ENCODE measurements at regions not wholly inside any gene's neighbourhood (a gene's known extent, or its start where the extent isn't known, plus 50 kb on each side); places are given as distances from the start of the nearest gene placed in this dataset.

DNA sequence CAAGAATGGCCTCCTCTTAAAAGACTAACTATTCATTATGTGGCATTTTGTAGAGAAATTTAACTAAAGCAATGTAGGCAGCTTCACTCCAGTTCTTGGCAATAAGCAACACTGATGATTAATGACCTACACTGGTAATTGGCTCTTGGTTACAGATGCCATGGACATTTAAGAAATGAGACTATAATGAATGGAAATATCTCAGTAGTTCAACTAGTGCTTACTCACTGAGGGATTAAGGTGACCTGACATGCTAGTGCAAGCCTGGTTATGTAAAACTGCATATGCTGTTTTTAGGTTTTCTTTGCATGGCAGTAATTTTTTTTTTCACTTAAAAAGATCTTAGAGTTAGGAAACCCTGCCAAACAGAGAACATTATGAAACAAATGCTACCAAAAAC, 152.7 kb upstream of the AADAT start:
- Mint-ChIP-seq H3K27me3 (peaks cover 6% of the 10 kb centered on the region), H3K36me3 (ENCODE audit: insufficient read depth) (no peaks in the 10 kb centered on the region), H3K4me1 (ENCODE audit: low read depth) (peaks cover 4% of the 10 kb centered on the region), H3K9me3 (ENCODE audit: low read depth) (no peaks in the 10 kb centered on the region), H3K27ac (no peak overlapping the region), H3K4me3 (ENCODE audit: low read depth) (no peak overlapping the region)
- TF ChIP-seq CTCF (IDR thresholded peaks at IDR 0.05; ENCODE audit: unreplicated experiment) = no peak
- no peak for DNase-seq (ENCODE audit: low spot score, unreplicated experiment)

GRCh38 chr4:170234800-170235199, 145.0 kb upstream of the AADAT start:
- peaks cover 14% of the 10 kb centered on the region for H3K4me1 Mint-ChIP-seq (ENCODE audit: low read depth)
- peaks cover 5% of the 10 kb centered on the region for H3K27me3 Mint-ChIP-seq
- DNase-seq (ENCODE audit: low spot score, unreplicated experiment) = no peak
- no peaks in the 10 kb centered on the region for H3K9me3 Mint-ChIP-seq (ENCODE audit: low read depth)
- no peaks in the 10 kb centered on the region for H3K36me3 Mint-ChIP-seq (ENCODE audit: insufficient read depth)
- H3K27ac Mint-ChIP-seq = no peak overlapping the region
- TF ChIP-seq CTCF (IDR thresholded peaks at IDR 0.05; ENCODE audit: unreplicated experiment) = no peak
- no peak overlapping the region for H3K4me3 Mint-ChIP-seq (ENCODE audit: low read depth)

DNA sequence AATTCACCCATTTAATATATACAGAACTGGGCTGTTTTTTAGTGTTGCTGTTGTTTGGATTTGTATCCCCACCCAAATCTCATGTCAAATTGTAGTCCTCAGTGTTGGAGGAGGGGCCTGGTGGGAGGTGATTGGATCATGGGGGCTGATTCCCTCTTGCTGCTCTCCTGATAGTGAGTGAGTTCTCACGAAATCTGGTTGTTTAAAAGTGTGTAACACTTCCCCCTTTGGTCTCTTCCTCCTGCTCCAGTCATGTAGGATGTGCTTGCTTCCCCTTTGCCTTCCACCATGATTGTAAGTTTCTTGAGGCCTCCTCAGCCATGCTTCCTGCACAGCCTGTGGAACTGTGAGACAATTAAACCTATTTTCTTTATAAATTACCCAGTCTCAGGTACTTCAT, 141.6 kb upstream of the AADAT start:
- H3K36me3 Mint-ChIP-seq (ENCODE audit: insufficient read depth) = no peaks in the 10 kb centered on the region
- peaks cover 30% of the 10 kb centered on the region for H3K4me1 Mint-ChIP-seq (ENCODE audit: low read depth)
- TF ChIP-seq CTCF (IDR thresholded peaks at IDR 0.05; ENCODE audit: unreplicated experiment) = no peak
- no peak overlapping the region for H3K4me3 Mint-ChIP-seq (ENCODE audit: low read depth)
- peak overlapping the region; percentile 74 for H3K27ac Mint-ChIP-seq
- no peak for DNase-seq (ENCODE audit: low spot score, unreplicated experiment)
- H3K27me3 Mint-ChIP-seq = peaks cover 12% of the 10 kb centered on the region
- H3K9me3 Mint-ChIP-seq (ENCODE audit: low read depth) = peaks cover 3% of the 10 kb centered on the region

GRCh38 chr4:170230242-170230641, 140.5 kb upstream of the AADAT start:
- Mint-ChIP-seq H3K4me3 (ENCODE audit: low read depth) (no peak overlapping the region), H3K27me3 (peaks cover 12% of the 10 kb centered on the region), H3K36me3 (ENCODE audit: insufficient read depth) (no peaks in the 10 kb centered on the region), H3K9me3 (ENCODE audit: low read depth) (peaks cover 3% of the 10 kb centered on the region), H3K27ac (no peak overlapping the region), H3K4me1 (ENCODE audit: low read depth) (peaks cover 35% of the 10 kb centered on the region)
- TF ChIP-seq CTCF (IDR thresholded peaks at IDR 0.05; ENCODE audit: unreplicated experiment) = no peak
- no peak for DNase-seq (ENCODE audit: low spot score, unreplicated experiment)

DNA sequence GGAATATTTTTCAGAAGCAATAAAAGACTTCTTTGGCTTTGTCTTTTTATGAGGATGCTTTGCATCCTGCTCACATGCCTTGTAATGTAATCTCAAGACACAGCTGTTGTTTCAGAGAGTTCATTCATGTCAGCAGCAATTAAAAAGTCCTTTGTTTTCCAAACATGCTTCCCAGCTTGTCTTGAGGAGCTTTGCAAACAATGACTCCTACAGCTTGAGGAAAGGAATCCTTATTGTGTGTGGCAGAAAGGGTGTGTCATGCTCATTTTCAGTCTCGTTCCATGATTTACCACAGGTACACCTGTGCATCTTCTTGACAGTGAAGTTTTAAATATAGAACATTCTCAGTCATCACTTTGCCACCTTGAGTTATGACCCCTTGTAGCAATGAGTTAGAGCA, 139.2 kb upstream of the AADAT start:
- H3K27ac Mint-ChIP-seq = peak overlapping the region; percentile 38

More for the DNA sequence above, 139.2 kb upstream of the AADAT start:
- TF ChIP-seq CTCF (IDR thresholded peaks at IDR 0.05; ENCODE audit: unreplicated experiment) = no peak
- peaks cover 35% of the 10 kb centered on the region for H3K4me1 Mint-ChIP-seq (ENCODE audit: low read depth)
- no peak for DNase-seq (ENCODE audit: low spot score, unreplicated experiment)
- peaks cover 12% of the 10 kb centered on the region for H3K27me3 Mint-ChIP-seq
- H3K9me3 Mint-ChIP-seq (ENCODE audit: low read depth) = peaks cover 3% of the 10 kb centered on the region
- H3K4me3 Mint-ChIP-seq (ENCODE audit: low read depth) = no peak overlapping the region
- H3K36me3 Mint-ChIP-seq (ENCODE audit: insufficient read depth) = no peaks in the 10 kb centered on the region
